IMR-90 (cell line): ENCODE measurements at regions not wholly inside any gene's neighbourhood (a gene's known extent, or its start where the extent isn't known, plus 50 kb on each side); places are given as distances from the start of the nearest gene placed in this dataset.

ENCODE experiments used
- ATAC-seq: fragments of 200-7000 bp; cut with Tn5 transposase; 2 replicates; pipeline ENCODE4 v1.9.1; 2020; ENCODE audit warnings: low read depth, mild to moderate bottlenecking, moderate library complexity
- BruUV-seq: library from RNA; stranded (reverse); fragments of 400-500 nt; replicated peaks from 2 replicates; lab custom pipeline; 2021; lab: Mats Ljungman, UMichigan
- CTCF ChIA-PET: fragments of 300-600 bp; formaldehyde crosslinking; extraction: SDS; loops from one replicate; lab custom pipeline; 2021; ENCODE audit warnings: antibody characterized with exemption; lab: Yijun Ruan, JAX
- POLR2A ChIA-PET: fragments of 300-600 bp; sonication (Branson Sonifier 250); formaldehyde crosslinking; loops from one replicate; lab custom pipeline; 2022; ENCODE audit warnings: antibody characterized with exemption; ENCODE audit not compliant: unreplicated experiment; lab: Charles Lee
- DNase-seq: peaks from one replicate; pipeline ENCODE4 v3.0.0; 2013
- H2AFZ ChIP-seq: replicated peaks from 2 replicates; pipeline ENCODE3; 2013; ENCODE audit warnings: low read length, mild to moderate bottlenecking; ENCODE audit not compliant: poor library complexity
- H2AK5ac ChIP-seq: 2 replicates; pipeline ENCODE4 v1.6.1; 2013; ENCODE audit warnings: low read depth, low read length, inconsistent platforms
- H2AK9ac ChIP-seq: replicated peaks from 2 replicates; pipeline ENCODE3; 2013; ENCODE audit warnings: mild to moderate bottlenecking, low read depth, low read length, moderate library complexity; ENCODE audit not compliant: poor library complexity
- H2BK120ac ChIP-seq: 2 replicates; pipeline ENCODE4 v1.6.1; 2013; ENCODE audit warnings: low read depth, low read length, inconsistent platforms
- H2BK15ac ChIP-seq: 3 replicates; pipeline ENCODE4 v1.6.1; 2013; ENCODE audit warnings: low read depth, low read length, inconsistent platforms
- H2BK20ac ChIP-seq: 2 replicates; pipeline ENCODE4 v1.6.1; 2013; ENCODE audit warnings: low read depth, mild to moderate bottlenecking, inconsistent platforms, low read length, moderate library complexity
- H2BK5ac ChIP-seq: 2 replicates; pipeline ENCODE4 v1.6.1; 2013; ENCODE audit warnings: mild to moderate bottlenecking, low read depth, low read length, inconsistent platforms; ENCODE audit not compliant: poor library complexity, severe bottlenecking
- H3K14ac ChIP-seq: replicated peaks from 2 replicates; pipeline ENCODE4 v1.6.1; 2013; ENCODE audit warnings: low read depth, low read length, inconsistent platforms
- H3K18ac ChIP-seq: 2 replicates; pipeline ENCODE4 v1.6.1; 2013; ENCODE audit warnings: low read depth, low read length, control low read depth
- H3K23ac ChIP-seq: 2 replicates; pipeline ENCODE4 v1.6.1; 2013; ENCODE audit warnings: low read depth, low read length, inconsistent platforms
- H3K27ac ChIP-seq: 2 replicates; pipeline ENCODE4 v1.5.1; 2013; ENCODE audit warnings: mild to moderate bottlenecking, control low read depth, low read length; ENCODE audit not compliant: insufficient read depth
- H3K27me3 ChIP-seq: 2 replicates; pipeline ENCODE4 v1.6.1; 2013; ENCODE audit warnings: low read length; ENCODE audit not compliant: control insufficient read depth, insufficient read depth
- H3K36me3 ChIP-seq: 2 replicates; pipeline ENCODE4 v1.6.1; 2013; ENCODE audit warnings: low read length, mixed read lengths; ENCODE audit not compliant: control insufficient read depth, insufficient read depth
- H3K4ac ChIP-seq: 2 replicates; pipeline ENCODE4 v1.6.1; 2013; ENCODE audit warnings: low read depth, low read length, inconsistent platforms
- H3K4me1 ChIP-seq: 2 replicates; pipeline ENCODE4 v1.6.1; 2013; ENCODE audit warnings: low read length, mixed read lengths; ENCODE audit not compliant: control insufficient read depth, insufficient read depth
- H3K4me2 ChIP-seq: 2 replicates; pipeline ENCODE4 v1.6.1; 2013; ENCODE audit warnings: low read depth, mild to moderate bottlenecking, control low read depth, low read length, moderate library complexity
- H3K4me3 ChIP-seq: 2 replicates; pipeline ENCODE4 v1.5.1; 2013; ENCODE audit warnings: low read depth, mild to moderate bottlenecking, control low read depth, low read length, moderate library complexity; ENCODE audit not compliant: insufficient read depth
- H3K56ac ChIP-seq: 2 replicates; pipeline ENCODE4 v1.6.1; 2013; ENCODE audit warnings: low read length, inconsistent platforms; ENCODE audit not compliant: insufficient read depth; ENCODE audit errors: extremely low read depth
- H3K79me1 ChIP-seq, 2 experiments: 2 replicates each; pipeline ENCODE4 v1.6.1; 2013; ENCODE audit warnings: low read length in 2 of 2, inconsistent platforms in 1 of 2, low read depth in 1 of 2
- H3K9ac ChIP-seq: 2 replicates; pipeline ENCODE4 v1.6.1; 2013; ENCODE audit warnings: low read depth, low read length, control low read depth
- H3K9me1 ChIP-seq: 2 replicates; pipeline ENCODE4 v1.6.1; 2013; ENCODE audit warnings: low read length, inconsistent platforms; ENCODE audit not compliant: insufficient read depth
- H3K9me3 ChIP-seq: 2 replicates; pipeline ENCODE4 v1.6.1; 2013; ENCODE audit warnings: low read length; ENCODE audit not compliant: control insufficient read depth, insufficient read depth
- H4K20me1 ChIP-seq: 2 replicates; pipeline ENCODE4 v1.6.1; 2013; ENCODE audit warnings: low read length, inconsistent platforms; ENCODE audit not compliant: insufficient read depth
- H4K5ac ChIP-seq: 2 replicates; pipeline ENCODE4 v1.6.1; 2013; ENCODE audit warnings: mild to moderate bottlenecking, low read depth, low read length, control low read depth
- H4K8ac ChIP-seq, 2 experiments: 2 replicates each; pipeline ENCODE4 v1.6.1; 2013; ENCODE audit warnings: low read depth in 2 of 2, low read length in 2 of 2, control low read depth in 1 of 2, inconsistent platforms in 1 of 2
- H4K91ac ChIP-seq: 2 replicates; pipeline ENCODE4 v1.6.1; 2013; ENCODE audit warnings: low read depth, low read length, inconsistent platforms; ENCODE audit not compliant: insufficient read depth
- BHLHE40 ChIP-seq: fragments of 150-350 bp; IDR thresholded peaks from 2 replicates; pipeline ENCODE4 v1.6.1; 2016; ENCODE audit warnings: mild to moderate bottlenecking, low read depth, low read length
- CEBPB ChIP-seq: IDR thresholded peaks from 2 replicates; pipeline ENCODE4 v1.6.1; 2012; ENCODE audit warnings: low read depth, low read length, improper control_type of control experiment
- CHD1 ChIP-seq: IDR thresholded peaks from 2 replicates; pipeline ENCODE4 v1.6.1; 2012; ENCODE audit warnings: low read depth, low read length, improper control_type of control experiment
- CTCF ChIP-seq: conservative IDR thresholded peaks from 2 replicates; pipeline ENCODE4 v1.5.1; 2012; ENCODE audit warnings: mild to moderate bottlenecking, low read depth, low read length, improper control_type of control experiment
- ELK1 ChIP-seq: fragments of 150-350 bp; IDR thresholded peaks from 2 replicates; pipeline ENCODE4 v1.6.1; 2016; ENCODE audit warnings: low read depth, mild to moderate bottlenecking, low read length, moderate library complexity, borderline replicate concordance
- FOS ChIP-seq: fragments of 150-350 bp; IDR thresholded peaks from 2 replicates; pipeline ENCODE4 v1.6.1; 2016; ENCODE audit warnings: low read depth, low read length
- MAFK ChIP-seq: IDR thresholded peaks from 2 replicates; pipeline ENCODE4 v1.6.1; 2012; ENCODE audit warnings: low read depth, low read length, improper control_type of control experiment
- MAZ ChIP-seq: IDR thresholded peaks from 2 replicates; pipeline ENCODE4 v1.6.1; 2012; ENCODE audit warnings: low read depth, mild to moderate bottlenecking, low read length, improper control_type of control experiment, moderate library complexity, borderline replicate concordance
- MXI1 ChIP-seq: IDR thresholded peaks from 2 replicates; pipeline ENCODE4 v1.6.1; 2012; ENCODE audit warnings: low read depth, mild to moderate bottlenecking, low read length, moderate library complexity, borderline replicate concordance
- NFE2L2 ChIP-seq: fragments of 150-350 bp; IDR thresholded peaks from 2 replicates; pipeline ENCODE4 v1.6.1; 2016; ENCODE audit warnings: low read depth, mild to moderate bottlenecking, low read length
- POLR2A ChIP-seq: IDR thresholded peaks from 2 replicates; pipeline ENCODE4 v1.6.1; 2012; ENCODE audit warnings: mild to moderate bottlenecking, low read depth, low read length
- RAD21 ChIP-seq: IDR thresholded peaks from 2 replicates; pipeline ENCODE4 v1.6.1; 2012; ENCODE audit warnings: low read length, improper control_type of control experiment
- RCOR1 ChIP-seq: IDR thresholded peaks from 2 replicates; pipeline ENCODE4 v1.6.1; 2012; ENCODE audit warnings: mild to moderate bottlenecking, low read length, improper control_type of control experiment; ENCODE audit not compliant: insufficient replicate concordance
- RFX5 ChIP-seq: IDR thresholded peaks from 2 replicates; pipeline ENCODE4 v1.8.0; 2012; ENCODE audit warnings: low read depth, mild to moderate bottlenecking, low read length, moderate library complexity
- SMC3 ChIP-seq: fragments of 150-350 bp; IDR thresholded peaks from 2 replicates; pipeline ENCODE4 v1.6.1; 2016; ENCODE audit warnings: low read depth, mild to moderate bottlenecking, antibody characterized with exemption, low read length, moderate library complexity
- USF2 ChIP-seq: fragments of 150-350 bp; IDR thresholded peaks from 2 replicates; pipeline ENCODE4 v1.6.1; 2017; ENCODE audit warnings: mild to moderate bottlenecking, antibody characterized with exemption, low read length, low read depth
- WGBS, 2 experiments: methylation state at CpG; one replicate each; pipeline versions ENCODE4 v1.1.5 to v1.1.7; 2013; ENCODE audit warnings: missing lambda C conversion rate in 2 of 2; ENCODE audit not compliant: insufficient read length in 1 of 2; ENCODE audit errors: extremely low coverage in 2 of 2; 5-methylcytosine and 5-hydroxymethylcytosine counted together
- dilution Hi-C: fragments of 300-500 bp; cut with HindIII; formaldehyde crosslinking; loops from one replicate; pipeline ENCODE4 v1.14.3; 2018; ENCODE audit warnings: low sequenced_read_pairs; ENCODE audit not compliant: unreplicated experiment
- in situ Hi-C: fragments of 300-500 bp; cut with MboI; formaldehyde crosslinking; loops from 3 replicates; pipeline ENCODE4 v1.14.3; 2019; ENCODE audit warnings: low sequenced_read_pairs, inconsistent platforms, mixed read lengths
- intact Hi-C: fragments of 100-400 bp; cut with micrococcal nuclease; formaldehyde crosslinking; loops from 2 replicates; pipeline ENCODE4 v1.10.0; 2022

GRCh38 chr3:181512787-181513186 lies 198.9 kb upstream of the SOX2 start:
- DNase-seq: no peak
- Histone ChIP-seq H2BK20ac (no peak overlapping the region), H3K56ac (no peak overlapping the region), H3K4me3 (no peak overlapping the region), H3K36me3 (no peaks in the 10 kb centered on the region), H2BK5ac (no peak overlapping the region), H3K4me2 (no peak overlapping the region), H2AK9ac (no peak overlapping the region), H3K4me1 (no peaks in the 10 kb centered on the region), H3K4ac (no peak overlapping the region), H3K9me3 (peaks cover 3% of the 10 kb centered on the region; the same call in 1 of the 2 replicates), H3K27me3 (no peaks in the 10 kb centered on the region), H3K79me1 (no peaks in the 10 kb centered on the region), H3K18ac (no peak overlapping the region), H2BK120ac (no peak overlapping the region), H3K9me1 (no peaks in the 10 kb centered on the region), H4K8ac (no peak overlapping the region), H2BK15ac (no peak overlapping the region), H2AFZ (no peak overlapping the region), H3K23ac (no peak overlapping the region), H4K91ac (no peak overlapping the region), H4K20me1 (no peaks in the 10 kb centered on the region), H3K9ac (no peak overlapping the region), H4K5ac (no peak overlapping the region), H3K14ac (no peak overlapping the region), H3K27ac (no peak overlapping the region), H2AK5ac (no peak overlapping the region)
- POLR2A ChIA-PET: no interaction called here
- in situ Hi-C loops (no loop called here), dilution Hi-C loops (no loop called here), intact Hi-C loops (no loop called here)
- no TSS peak for BruUV-seq
- ATAC-seq: no peak
- CTCF ChIA-PET: no interaction called here
- TF ChIP-seq POLR2A: no peak
- no peak for TF ChIP-seq RCOR1
- no peak for TF ChIP-seq MXI1
- TF ChIP-seq CTCF: no peak
- no peak for TF ChIP-seq FOS
- TF ChIP-seq BHLHE40: no peak
- no peak for TF ChIP-seq RFX5
- no peak for TF ChIP-seq SMC3
- no peak for TF ChIP-seq CEBPB
- TF ChIP-seq MAFK: no peak
- TF ChIP-seq NFE2L2: no peak
- no peak for TF ChIP-seq ELK1
- no peak for TF ChIP-seq RAD21
- no peak for TF ChIP-seq CHD1
- no peak for TF ChIP-seq USF2
- TF ChIP-seq MAZ: no peak
- WGBS, 2 experiments: no CpG with 5 or more reads among the region's 1 CpG
